ENCODE measurements at regions not wholly inside any gene's neighbourhood (a gene's known extent, or its start where the extent isn't known, plus 50 kb on each side); places are given as distances from the start of the nearest gene placed in this dataset.

GRCh38 chr4:184324939-184325477 lies 107.3 kb upstream of the ENPP6 start:
- no peaks in the 10 kb centered on the region for H3K9me2 ChIP-seq (replicated peaks; ENCODE audit: insufficient read depth, low read length)
- no peaks in the 10 kb centered on the region; the same call in 1 of the 2 replicates for H3K9me3 ChIP-seq (ENCODE audit: insufficient read depth, low read length)
- no peaks in the 10 kb centered on the region; the same call in 1 of the 2 replicates for H3K36me3 ChIP-seq (ENCODE audit: low read length)
- TF ChIP-seq CTCF (IDR thresholded peaks at IDR 0.05; ENCODE audit: insufficient read depth, low read length, poor library complexity, severe bottlenecking) (no peak), EZH2phosphoT487 (conservative IDR thresholded peaks at IDR 0.05; ENCODE audit: low read length) (no peak)
- no peak overlapping the region for H3K4me3 ChIP-seq (ENCODE audit: insufficient read depth, low read length, poor library complexity, severe bottlenecking)
- no peak overlapping the region for H3K4me2 ChIP-seq (ENCODE audit: low read depth, low read length, poor library complexity, severe bottlenecking)
- no peak overlapping the region for H2AFZ ChIP-seq (ENCODE audit: low read depth, low read length, severe bottlenecking)
- no peaks in the 10 kb centered on the region for H4K20me1 ChIP-seq (ENCODE audit: low read depth, low read length)
- no peak overlapping the region for H3K9ac ChIP-seq (ENCODE audit: low read length)
- peaks cover 7% of the 10 kb centered on the region for H3F3A ChIP-seq (ENCODE audit: insufficient read depth)
- H3K79me2 ChIP-seq (ENCODE audit: insufficient read depth, low read length), result no peaks in the 10 kb centered on the region
- H3K27ac ChIP-seq (ENCODE audit: low read depth, low read length), result no peak overlapping the region
- no peaks in the 10 kb centered on the region for H3K27me3 ChIP-seq (ENCODE audit: low read length)

- TF ChIP-seq EZH2phosphoT487 (conservative IDR thresholded peaks at IDR 0.05; ENCODE audit: low read length) (no peak), CTCF (IDR thresholded peaks at IDR 0.05; ENCODE audit: insufficient read depth, low read length, poor library complexity, severe bottlenecking) (no peak)
- H3K27me3 ChIP-seq (ENCODE audit: low read length), result no peaks in the 10 kb centered on the region
- no peak overlapping the region for H3K9ac ChIP-seq (ENCODE audit: low read length)
- 0 out of 2 replicates have a peak, but pooled peaks cover 3% of the 10 kb centered on the region for H3F3A ChIP-seq (ENCODE audit: insufficient read depth)
- no peaks in the 10 kb centered on the region for H4K20me1 ChIP-seq (ENCODE audit: low read depth, low read length)
- H3K36me3 ChIP-seq (ENCODE audit: low read length), result no peaks in the 10 kb centered on the region; the same call in 1 of the 2 replicates
- H2AFZ ChIP-seq (ENCODE audit: low read depth, low read length, severe bottlenecking), result no peak overlapping the region
- H3K4me2 ChIP-seq (ENCODE audit: low read depth, low read length, poor library complexity, severe bottlenecking), result no peak overlapping the region
- H3K79me2 ChIP-seq (ENCODE audit: insufficient read depth, low read length), result no peaks in the 10 kb centered on the region
- H3K27ac ChIP-seq (ENCODE audit: low read depth, low read length), result no peak overlapping the region
- no peak overlapping the region for H3K4me3 ChIP-seq (ENCODE audit: insufficient read depth, low read length, poor library complexity, severe bottlenecking)
- H3K9me2 ChIP-seq (replicated peaks; ENCODE audit: insufficient read depth, low read length), result no peaks in the 10 kb centered on the region
- H3K9me3 ChIP-seq (ENCODE audit: insufficient read depth, low read length), result no peaks in the 10 kb centered on the region; the same call in 1 of the 2 replicates
Measured at GRCh38 chr4:184322328-184323025, 104.8 kb upstream of the ENPP6 start.

- Histone ChIP-seq H3K27ac (ENCODE audit: low read depth, low read length) (no peak overlapping the region), H3K4me2 (ENCODE audit: low read depth, low read length, poor library complexity, severe bottlenecking) (no peak overlapping the region)
- TF ChIP-seq CTCF (IDR thresholded peaks at IDR 0.05; ENCODE audit: insufficient read depth, low read length, poor library complexity, severe bottlenecking), result no peak
- TF ChIP-seq EZH2phosphoT487 (conservative IDR thresholded peaks at IDR 0.05; ENCODE audit: low read length), result no peak
Measured at GRCh38 chr4:184320631-184321030, 103.0 kb upstream of the ENPP6 start.

More at GRCh38 chr4:184320631-184321030, 103.0 kb upstream of the ENPP6 start:
- H3K9ac ChIP-seq (ENCODE audit: low read length), result no peak overlapping the region
- no peaks in the 10 kb centered on the region for H4K20me1 ChIP-seq (ENCODE audit: low read depth, low read length)
- no peak overlapping the region for H3K4me3 ChIP-seq (ENCODE audit: insufficient read depth, low read length, poor library complexity, severe bottlenecking)
- no peak overlapping the region for H2AFZ ChIP-seq (ENCODE audit: low read depth, low read length, severe bottlenecking)
- no peaks in the 10 kb centered on the region for H3K79me2 ChIP-seq (ENCODE audit: insufficient read depth, low read length)
- no peaks in the 10 kb centered on the region; the same call in 1 of the 2 replicates for H3K36me3 ChIP-seq (ENCODE audit: low read length)
- H3K27me3 ChIP-seq (ENCODE audit: low read length), result no peaks in the 10 kb centered on the region
- H3F3A ChIP-seq (ENCODE audit: insufficient read depth), result 0 out of 2 replicates have a peak, but pooled peaks cover 3% of the 10 kb centered on the region
- H3K9me3 ChIP-seq (ENCODE audit: insufficient read depth, low read length), result no peaks in the 10 kb centered on the region; the same call in 1 of the 2 replicates
- no peaks in the 10 kb centered on the region for H3K9me2 ChIP-seq (replicated peaks; ENCODE audit: insufficient read depth, low read length)

All from SU-DHL-6 (cell line).